Karpas-422 (cell line): ENCODE measurements at regions not wholly inside any gene's neighbourhood (a gene's known extent, or its start where the extent isn't known, plus 50 kb on each side); places are given as distances from the start of the nearest gene placed in this dataset.

Experiments used
- DNase-seq: peaks from one replicate; pipeline ENCODE4 v3.0.0-alpha.2; 2015
- H2AFZ ChIP-seq: fragments of 200-600 bp; sonication (generic); 2 replicates; pipeline ENCODE4 v1.6.1; 2014; ENCODE audit warnings: antibody characterized with exemption, low read length, mixed read lengths
- H3K27ac ChIP-seq: fragments of 200-600 bp; sonication (generic); 2 replicates; pipeline ENCODE4 v1.5.1; 2014; ENCODE audit warnings: mild to moderate bottlenecking, low read length, moderate library complexity
- H3K27me3 ChIP-seq: fragments of 200-600 bp; sonication (generic); 2 replicates; pipeline ENCODE4 v1.6.1; 2014; ENCODE audit warnings: low read length, mixed read lengths
- H3K36me3 ChIP-seq: fragments of 200-600 bp; sonication (generic); 2 replicates; pipeline ENCODE4 v1.6.1; 2014; ENCODE audit warnings: low read length, mixed read lengths; ENCODE audit not compliant: insufficient read depth
- H3K4me1 ChIP-seq: fragments of 200-600 bp; sonication (generic); 2 replicates; pipeline ENCODE4 v1.6.1; 2014; ENCODE audit warnings: mild to moderate bottlenecking, low read length, mixed read lengths
- H3K4me2 ChIP-seq: fragments of 200-600 bp; sonication (generic); 2 replicates; pipeline ENCODE4 v1.6.1; 2014; ENCODE audit warnings: low read length, low read depth, mild to moderate bottlenecking; ENCODE audit not compliant: poor library complexity, severe bottlenecking
- H3K4me3 ChIP-seq: fragments of 200-600 bp; sonication (generic); 2 replicates; pipeline ENCODE4 v1.5.1; 2014; ENCODE audit warnings: mild to moderate bottlenecking, antibody characterized with exemption, low read length, mixed read lengths
- H3K79me2 ChIP-seq: fragments of 200-600 bp; sonication (generic); 2 replicates; pipeline ENCODE4 v1.6.1; 2014; ENCODE audit warnings: mild to moderate bottlenecking, low read length, mixed read lengths
- H3K9ac ChIP-seq: fragments of 200-600 bp; sonication (generic); 2 replicates; pipeline ENCODE4 v1.6.0; 2014; ENCODE audit warnings: low read length
- H3K9me2 ChIP-seq: fragments of 200-600 bp; sonication (generic), shearing (Covaris generic); replicated peaks from 2 replicates; pipeline ENCODE4 v1.6.0; 2014; ENCODE audit warnings: mild to moderate bottlenecking, low read length, moderate library complexity; ENCODE audit not compliant: insufficient read depth
- H3K9me3 ChIP-seq: fragments of 300-700, 200-600 bp; sonication (generic); 2 replicates; pipeline ENCODE4 v1.6.1; 2014; ENCODE audit warnings: low read length, mixed read lengths
- H4K20me1 ChIP-seq: fragments of 200-600 bp; sonication (generic); 2 replicates; pipeline ENCODE4 v1.6.1; 2014; ENCODE audit warnings: mild to moderate bottlenecking, antibody characterized with exemption, low read length, low read depth; ENCODE audit not compliant: insufficient read depth

GRCh38 chr18:67715567-67715966 is 199.0 kb upstream of the DSEL start:
- Histone ChIP-seq H3K36me3 (no peaks in the 10 kb centered on the region), H3K79me2 (no peaks in the 10 kb centered on the region), H3K4me1 (no peaks in the 10 kb centered on the region), H3K9me3 (peaks cover 14% of the 10 kb centered on the region; the same call in 1 of the 2 replicates), H3K4me3 (no peak overlapping the region), H3K4me2 (no peak overlapping the region), H3K27ac (no peak overlapping the region), H3K9me2 (no peaks in the 10 kb centered on the region), H4K20me1 (no peaks in the 10 kb centered on the region), H2AFZ (no peak overlapping the region), H3K27me3 (no peaks in the 10 kb centered on the region), H3K9ac (no peak overlapping the region)
- no peak for DNase-seq

GRCh38 chr18:67710639-67711038 is 194.1 kb upstream of the DSEL start:
- Histone ChIP-seq H3K36me3 (no peaks in the 10 kb centered on the region), H3K27me3 (no peaks in the 10 kb centered on the region), H2AFZ (no peak overlapping the region), H3K79me2 (no peaks in the 10 kb centered on the region), H3K4me1 (no peaks in the 10 kb centered on the region), H3K9me3 (peaks cover 15% of the 10 kb centered on the region), H3K9me2 (no peaks in the 10 kb centered on the region), H3K9ac (no peak overlapping the region), H3K27ac (no peak overlapping the region), H4K20me1 (no peaks in the 10 kb centered on the region), H3K4me2 (no peak overlapping the region), H3K4me3 (no peak overlapping the region)
- DNase-seq, result peak; percentile 43

GRCh38 chr18:67705748-67706147 is 189.2 kb upstream of the DSEL start:
- H3K9me2 ChIP-seq, result no peaks in the 10 kb centered on the region
- H3K27ac ChIP-seq, result no peak overlapping the region
- H3K9me3 ChIP-seq, result peaks cover 34% of the 10 kb centered on the region
- no peaks in the 10 kb centered on the region for H3K36me3 ChIP-seq
- H3K4me3 ChIP-seq, result no peak overlapping the region
- no peak overlapping the region for H3K4me2 ChIP-seq
- H3K79me2 ChIP-seq, result no peaks in the 10 kb centered on the region
- H2AFZ ChIP-seq, result no peak overlapping the region
- no peaks in the 10 kb centered on the region for H3K27me3 ChIP-seq
- DNase-seq, result no peak
- no peaks in the 10 kb centered on the region for H3K4me1 ChIP-seq
- H4K20me1 ChIP-seq, result no peaks in the 10 kb centered on the region
- H3K9ac ChIP-seq, result no peak overlapping the region

- H3K79me2 ChIP-seq, result no peaks in the 10 kb centered on the region
- H3K27ac ChIP-seq, result no peak overlapping the region
- no peak overlapping the region for H3K4me2 ChIP-seq
- no peak overlapping the region for H3K9ac ChIP-seq
- no peak overlapping the region for H2AFZ ChIP-seq
- H3K4me1 ChIP-seq, result no peaks in the 10 kb centered on the region
- H3K4me3 ChIP-seq, result no peak overlapping the region
- no peak for DNase-seq
- H3K9me3 ChIP-seq, result peaks cover 41% of the 10 kb centered on the region
- H3K36me3 ChIP-seq, result no peaks in the 10 kb centered on the region
- H3K27me3 ChIP-seq, result no peaks in the 10 kb centered on the region
- H4K20me1 ChIP-seq, result no peaks in the 10 kb centered on the region
- H3K9me2 ChIP-seq, result no peaks in the 10 kb centered on the region
Observed at GRCh38 chr18:67695684-67696083, 179.2 kb upstream of the DSEL start.

GRCh38 chr18:67694787-67695186 is 178.3 kb upstream of the DSEL start:
- H3K36me3 ChIP-seq, result no peaks in the 10 kb centered on the region
- no peaks in the 10 kb centered on the region for H3K9me2 ChIP-seq
- H3K9ac ChIP-seq, result no peak overlapping the region
- H3K27ac ChIP-seq, result no peak overlapping the region
- no peaks in the 10 kb centered on the region for H3K27me3 ChIP-seq
- H2AFZ ChIP-seq, result no peak overlapping the region
- H3K4me2 ChIP-seq, result no peak overlapping the region
- peaks cover 35% of the 10 kb centered on the region for H3K9me3 ChIP-seq
- no peaks in the 10 kb centered on the region for H4K20me1 ChIP-seq
- no peaks in the 10 kb centered on the region for H3K79me2 ChIP-seq
- no peak for DNase-seq
- H3K4me3 ChIP-seq, result no peak overlapping the region
- no peaks in the 10 kb centered on the region for H3K4me1 ChIP-seq

GRCh38 chr18:67692811-67693210 is 176.3 kb upstream of the DSEL start:
- H3K36me3 ChIP-seq, result no peaks in the 10 kb centered on the region
- no peak overlapping the region for H2AFZ ChIP-seq
- H3K4me3 ChIP-seq, result no peak overlapping the region
- H3K4me1 ChIP-seq, result no peaks in the 10 kb centered on the region
- no peak overlapping the region for H3K4me2 ChIP-seq
- no peak overlapping the region for H3K27ac ChIP-seq
- H3K9me2 ChIP-seq, result no peaks in the 10 kb centered on the region
- H3K9me3 ChIP-seq, result peaks cover 24% of the 10 kb centered on the region
- no peaks in the 10 kb centered on the region for H3K79me2 ChIP-seq
- H3K27me3 ChIP-seq, result no peaks in the 10 kb centered on the region
- no peak for DNase-seq
- no peaks in the 10 kb centered on the region for H4K20me1 ChIP-seq
- no peak overlapping the region for H3K9ac ChIP-seq

GRCh38 chr18:67682516-67682915 is 166.0 kb upstream of the DSEL start:
- no peak overlapping the region for H2AFZ ChIP-seq
- H3K4me1 ChIP-seq, result no peaks in the 10 kb centered on the region
- no peaks in the 10 kb centered on the region for H3K79me2 ChIP-seq
- DNase-seq, result no peak
- H3K9me2 ChIP-seq, result no peaks in the 10 kb centered on the region
- H3K4me3 ChIP-seq, result no peak overlapping the region
- no peak overlapping the region for H3K27ac ChIP-seq
- no peaks in the 10 kb centered on the region for H3K27me3 ChIP-seq
- no peak overlapping the region for H3K4me2 ChIP-seq
- no peaks in the 10 kb centered on the region for H3K36me3 ChIP-seq
- no peak overlapping the region for H3K9ac ChIP-seq
- H4K20me1 ChIP-seq, result no peaks in the 10 kb centered on the region
- peaks cover 24% of the 10 kb centered on the region for H3K9me3 ChIP-seq

GRCh38 chr18:67677489-67677888 is 161.0 kb upstream of the DSEL start:
- Histone ChIP-seq H3K4me2 (no peak overlapping the region), H3K27me3 (no peaks in the 10 kb centered on the region), H3K27ac (no peak overlapping the region), H3K4me1 (no peaks in the 10 kb centered on the region), H3K4me3 (no peak overlapping the region), H3K9me2 (no peaks in the 10 kb centered on the region), H2AFZ (no peak overlapping the region), H3K9me3 (peaks cover 22% of the 10 kb centered on the region; the same call in 1 of the 2 replicates), H3K36me3 (no peaks in the 10 kb centered on the region), H4K20me1 (no peaks in the 10 kb centered on the region), H3K9ac (no peak overlapping the region), H3K79me2 (no peaks in the 10 kb centered on the region)
- no peak for DNase-seq

GRCh38 chr18:67672716-67673115 is 156.2 kb upstream of the DSEL start:
- DNase-seq, result no peak
- no peaks in the 10 kb centered on the region for H3K9me2 ChIP-seq
- H4K20me1 ChIP-seq, result no peaks in the 10 kb centered on the region
- H3K27ac ChIP-seq, result no peak overlapping the region
- no peak overlapping the region for H3K4me2 ChIP-seq
- no peaks in the 10 kb centered on the region for H3K36me3 ChIP-seq
- no peak overlapping the region for H2AFZ ChIP-seq
- no peak overlapping the region for H3K4me3 ChIP-seq
- H3K4me1 ChIP-seq, result no peaks in the 10 kb centered on the region
- H3K27me3 ChIP-seq, result no peaks in the 10 kb centered on the region
- H3K9ac ChIP-seq, result no peak overlapping the region
- no peaks in the 10 kb centered on the region for H3K79me2 ChIP-seq
- H3K9me3 ChIP-seq, result peaks cover 26% of the 10 kb centered on the region
